Neural cell (in vitro differentiated cells): ENCODE measurements at regions not wholly inside any gene's neighbourhood (a gene's known extent, or its start where the extent isn't known, plus 50 kb on each side); places are given as distances from the start of the nearest gene placed in this dataset.

Experiments used
- H2AFZ ChIP-seq: fragments of 200-600, 300-800 bp; sonication (generic), shearing (Covaris generic); 2 replicates; pipeline ENCODE4 v1.6.0; 2014; ENCODE audit warnings: low read depth, mild to moderate bottlenecking, antibody characterized with exemption, low read length, moderate library complexity
- H3F3A ChIP-seq: fragments of 200-600 bp; shearing (Covaris generic); 2 replicates; pipeline ENCODE4 v1.6.1; 2016; ENCODE audit warnings: mild to moderate bottlenecking, moderate library complexity, mixed read lengths, antibody characterized with exemption, low read length; ENCODE audit not compliant: insufficient read depth, poor library complexity, severe bottlenecking
- H3K27ac ChIP-seq: fragments of 200-600, 300-800 bp; sonication (generic), shearing (Covaris generic); 2 replicates; pipeline ENCODE4 v1.5.1; 2014; ENCODE audit warnings: mild to moderate bottlenecking, low read length, moderate library complexity
- H3K27me3 ChIP-seq: fragments of 300-800, 200-600 bp; sonication (generic), shearing (Covaris generic); 2 replicates; pipeline ENCODE4 v1.6.0; 2014; ENCODE audit warnings: mild to moderate bottlenecking, low read depth, low read length, moderate library complexity; ENCODE audit not compliant: insufficient read depth
- H3K36me3 ChIP-seq: fragments of 300-800, 200-600 bp; sonication (generic), shearing (Covaris generic); 2 replicates; pipeline ENCODE4 v1.5.1; 2014; ENCODE audit warnings: mild to moderate bottlenecking, antibody characterized with exemption, low read length, moderate library complexity; ENCODE audit not compliant: insufficient read depth
- H3K4me2 ChIP-seq: fragments of 300-800, 200-600 bp; sonication (generic), shearing (Covaris generic); 2 replicates; pipeline ENCODE4 v1.6.0; 2014; ENCODE audit warnings: mild to moderate bottlenecking, low read length
- H3K4me3 ChIP-seq: fragments of 300-800, 200-600 bp; sonication (generic), shearing (Covaris generic); 2 replicates; pipeline ENCODE4 v1.5.1; 2014; ENCODE audit warnings: mild to moderate bottlenecking, low read length, moderate library complexity
- H3K79me2 ChIP-seq: fragments of 200-600 bp; shearing (Covaris generic); replicated peaks from 2 replicates; pipeline ENCODE4 v1.6.0; 2014; ENCODE audit warnings: mild to moderate bottlenecking, low read length, moderate library complexity; ENCODE audit not compliant: insufficient read depth
- H3K9ac ChIP-seq: fragments of 300-800, 200-600 bp; sonication (generic), shearing (Covaris generic); 2 replicates; pipeline ENCODE4 v1.6.1; 2016; ENCODE audit warnings: mild to moderate bottlenecking, low read length, mixed read lengths
- H3K9me2 ChIP-seq: fragments of 200-600 bp; shearing (Covaris generic); 2 replicates; pipeline ENCODE4 v1.6.1; 2016; ENCODE audit warnings: mild to moderate bottlenecking, low read length, mixed read lengths; ENCODE audit not compliant: insufficient read depth
- H3K9me3 ChIP-seq: fragments of 200-600, 300-800 bp; sonication (generic), shearing (Covaris generic); 2 replicates; pipeline ENCODE4 v1.6.1; 2016; ENCODE audit warnings: mild to moderate bottlenecking, mixed run types, low read length, moderate library complexity, mixed read lengths
- H4K20me1 ChIP-seq: fragments of 200-600 bp; shearing (Covaris generic); 2 replicates; pipeline ENCODE4 v1.6.1; 2016; ENCODE audit warnings: mild to moderate bottlenecking, mixed run types; ENCODE audit not compliant: insufficient read depth
- CTCF ChIP-seq: fragments of 450-650 bp; IDR thresholded peaks from 2 replicates; pipeline ENCODE4 v1.5.1; 2014; ENCODE audit warnings: antibody characterized with exemption, mild to moderate bottlenecking, moderate library complexity; ENCODE audit not compliant: poor library complexity, severe bottlenecking
- EP300 ChIP-seq: fragments of 450-650 bp; conservative IDR thresholded peaks from 2 replicates; pipeline ENCODE4 v1.6.1; 2014; ENCODE audit warnings: antibody characterized with exemption, mild to moderate bottlenecking, moderate library complexity; ENCODE audit not compliant: poor library complexity, severe bottlenecking
- EZH2 ChIP-seq: fragments of 200-600, 300-800 bp; shearing (Covaris generic), sonication (generic); IDR thresholded peaks from 2 replicates; pipeline ENCODE4 v1.6.1; 2014; ENCODE audit warnings: antibody characterized with exemption, low read length, borderline replicate concordance, mild to moderate bottlenecking; ENCODE audit not compliant: insufficient read depth, poor library complexity, severe bottlenecking
- MXI1 ChIP-seq: fragments of 450-650 bp; conservative IDR thresholded peaks from 2 replicates; pipeline ENCODE4 v1.6.1; 2014; ENCODE audit warnings: antibody characterized with exemption, mild to moderate bottlenecking; ENCODE audit not compliant: poor library complexity, severe bottlenecking
- POLR2AphosphoS5 ChIP-seq: IDR thresholded peaks from 2 replicates; pipeline ENCODE4 v1.6.1; 2012
- RAD21 ChIP-seq: fragments of 450-650 bp; conservative IDR thresholded peaks from 2 replicates; pipeline ENCODE4 v1.6.1; 2014; ENCODE audit warnings: antibody characterized with exemption, mild to moderate bottlenecking, moderate library complexity
- REST ChIP-seq: IDR thresholded peaks from 2 replicates; pipeline ENCODE4 v1.6.1; 2012; ENCODE audit warnings: borderline replicate concordance
- SMC3 ChIP-seq: fragments of 450-650 bp; conservative IDR thresholded peaks from 2 replicates; pipeline ENCODE4 v1.6.1; 2014; ENCODE audit warnings: antibody characterized with exemption, mild to moderate bottlenecking, moderate library complexity; ENCODE audit not compliant: poor library complexity
- TAF1 ChIP-seq: IDR thresholded peaks from 2 replicates; pipeline ENCODE4 v1.6.1; 2012; ENCODE audit warnings: low read depth

- Histone ChIP-seq H3K36me3 (no peaks in the 10 kb centered on the region), H3K4me2 (no peak overlapping the region), H4K20me1 (no peaks in the 10 kb centered on the region), H3K9me3 (no peaks in the 10 kb centered on the region), H2AFZ (no peak overlapping the region), H3K9ac (no peak overlapping the region), H3K9me2 (no peaks in the 10 kb centered on the region), H3K27ac (no peak overlapping the region), H3K4me3 (no peak overlapping the region), H3K79me2 (no peaks in the 10 kb centered on the region), H3F3A (no peaks in the 10 kb centered on the region), H3K27me3 (no peaks in the 10 kb centered on the region)
- TF ChIP-seq POLR2AphosphoS5 (no peak), EZH2 (no peak), MXI1 (no peak), REST (no peak), TAF1 (no peak), CTCF (no peak), SMC3 (no peak), EP300 (no peak), RAD21 (no peak)
These were observed 250.0 kb downstream of the EPM2A start for GRCh38 chr6:145485288-145485687.

- Histone ChIP-seq H3K36me3 (no peaks in the 10 kb centered on the region), H3K4me2 (no peak overlapping the region), H3K79me2 (no peaks in the 10 kb centered on the region), H3K4me3 (no peak overlapping the region), H3K9me2 (no peaks in the 10 kb centered on the region), H3K27ac (no peak overlapping the region), H3K9me3 (no peaks in the 10 kb centered on the region), H3F3A (no peaks in the 10 kb centered on the region), H3K27me3 (no peaks in the 10 kb centered on the region), H2AFZ (no peak overlapping the region), H4K20me1 (no peaks in the 10 kb centered on the region), H3K9ac (no peak overlapping the region)
- TF ChIP-seq POLR2AphosphoS5, result no peak
- TF ChIP-seq SMC3, result no peak
These were observed 249.0 kb downstream of the EPM2A start for GRCh38 chr6:145486306-145486705.

GRCh38 chr6:145489583-145489982, 245.7 kb downstream of the EPM2A start:
- Histone ChIP-seq H3K79me2 (no peaks in the 10 kb centered on the region), H3K27ac (no peak overlapping the region), H3K9ac (no peak overlapping the region), H3K9me2 (no peaks in the 10 kb centered on the region), H3K9me3 (no peaks in the 10 kb centered on the region), H3K4me2 (no peak overlapping the region), H3K27me3 (no peaks in the 10 kb centered on the region), H3K4me3 (no peak overlapping the region), H3K36me3 (no peaks in the 10 kb centered on the region), H2AFZ (no peak overlapping the region), H4K20me1 (no peaks in the 10 kb centered on the region), H3F3A (no peaks in the 10 kb centered on the region)
- TF ChIP-seq RAD21, result no peak
- no peak for TF ChIP-seq TAF1
- no peak for TF ChIP-seq EZH2
- TF ChIP-seq SMC3, result no peak
- TF ChIP-seq REST, result no peak
- no peak for TF ChIP-seq CTCF
- no peak for TF ChIP-seq POLR2AphosphoS5
- no peak for TF ChIP-seq EP300
- no peak for TF ChIP-seq MXI1
